GM23338 (cell line): ENCODE measurements at regions not wholly inside any gene's neighbourhood (a gene's known extent, or its start where the extent isn't known, plus 50 kb on each side); places are given as distances from the start of the nearest gene placed in this dataset.

Experiments used
- ATAC-seq: fragments of 200-7000 bp; cut with Tn5 transposase; 3 replicates; pipeline ENCODE4 v1.9.1; 2020
- DNase-seq: peaks from one replicate; pipeline ENCODE4 v3.0.0-alpha.2; 2015; ENCODE audit warnings: low spot score
- H2AFZ ChIP-seq: fragments of 200-600 bp; sonication (generic); 2 replicates; pipeline ENCODE4 v1.8.0; 2016; ENCODE audit warnings: antibody characterized with exemption, mild to moderate bottlenecking, moderate library complexity
- H3F3A ChIP-seq: fragments of 200-600 bp; sonication (generic); replicated peaks from 2 replicates; pipeline ENCODE4 v1.8.0; 2017; ENCODE audit warnings: antibody characterized with exemption, mixed run types, low read depth
- H3K27ac ChIP-seq: fragments of 200-600 bp; sonication (generic); 2 replicates; pipeline ENCODE4 v1.6.1; 2016; ENCODE audit warnings: low read depth
- H3K27me3 ChIP-seq: fragments of 200-600 bp; sonication (generic); 2 replicates; pipeline ENCODE4 v1.8.0; 2016; ENCODE audit warnings: mild to moderate bottlenecking, mixed run types, moderate library complexity; ENCODE audit not compliant: insufficient read depth
- H3K36me3 ChIP-seq: fragments of 200-600 bp; sonication (generic); 2 replicates; pipeline ENCODE4 v1.8.0; 2016; ENCODE audit warnings: mild to moderate bottlenecking; ENCODE audit not compliant: insufficient read depth
- H3K4me1 ChIP-seq: fragments of 200-600 bp; sonication (generic); 2 replicates; pipeline ENCODE4 v1.8.0; 2016; ENCODE audit warnings: mild to moderate bottlenecking, moderate library complexity; ENCODE audit not compliant: insufficient read depth
- H3K4me2 ChIP-seq: fragments of 200-600 bp; sonication (generic); 2 replicates; pipeline ENCODE4 v1.7.1; 2017; ENCODE audit warnings: mixed run types
- H3K4me3 ChIP-seq: fragments of 200-600 bp; sonication (generic); 2 replicates; pipeline ENCODE4 v1.6.1; 2016; ENCODE audit warnings: mixed run types
- H3K79me2 ChIP-seq: fragments of 200-600 bp; sonication (generic); replicated peaks from 2 replicates; pipeline ENCODE4 v1.8.0; 2017; ENCODE audit warnings: mild to moderate bottlenecking; ENCODE audit not compliant: insufficient read depth
- H3K9me2 ChIP-seq: fragments of 200-600 bp; sonication (generic); 2 replicates; pipeline ENCODE4 v1.8.0; 2017; ENCODE audit not compliant: insufficient read depth
- H4K20me1 ChIP-seq: fragments of 200-600 bp; sonication (generic); replicated peaks from 2 replicates; pipeline ENCODE4 v1.8.0; 2017; ENCODE audit warnings: mild to moderate bottlenecking; ENCODE audit not compliant: insufficient read depth
- H3K27ac Mint-ChIP-seq: 2 replicates; pipeline ENCODE4 v1.8.0; 2020; ENCODE audit warnings: inconsistent platforms, mild to moderate bottlenecking, moderate library complexity, mixed read lengths
- H3K27me3 Mint-ChIP-seq: 3 replicates; pipeline ENCODE4 v1.8.0; 2022; ENCODE audit warnings: low read depth, mild to moderate bottlenecking, moderate library complexity, mixed read lengths, inconsistent platforms; ENCODE audit not compliant: insufficient read depth, poor library complexity
- H3K36me3 Mint-ChIP-seq: 3 replicates; pipeline ENCODE4 v1.8.0; 2021; ENCODE audit warnings: low read depth, mild to moderate bottlenecking, inconsistent platforms, moderate library complexity, mixed read lengths
- H3K4me1 Mint-ChIP-seq: 3 replicates; pipeline ENCODE4 v1.8.0; 2020; ENCODE audit warnings: mild to moderate bottlenecking, inconsistent platforms, mixed read lengths
- H3K4me3 Mint-ChIP-seq: 3 replicates; pipeline ENCODE4 v1.8.0; 2021; ENCODE audit warnings: moderate library complexity, mild to moderate bottlenecking, inconsistent platforms, mixed read lengths
- H3K9me3 Mint-ChIP-seq: 3 replicates; pipeline ENCODE4 v1.8.0; 2020; ENCODE audit warnings: moderate library complexity, mild to moderate bottlenecking, inconsistent platforms, mixed read lengths
- ETS1 ChIP-seq: IDR thresholded peaks from 2 replicates; pipeline ENCODE4 v1.6.1; 2016; ENCODE audit warnings: antibody characterized with exemption
- EZH2 ChIP-seq: fragments of 200-600 bp; sonication (generic); IDR thresholded peaks from one replicate; pipeline ENCODE4 v1.8.0; 2017; ENCODE audit warnings: antibody characterized with exemption, mild to moderate bottlenecking, low read depth; ENCODE audit not compliant: unreplicated experiment
- JUNB ChIP-seq: IDR thresholded peaks from one replicate; pipeline ENCODE4 v1.6.1; 2016; ENCODE audit warnings: antibody characterized with exemption; ENCODE audit not compliant: unreplicated experiment
- NANOG ChIP-seq: IDR thresholded peaks from 2 replicates; pipeline ENCODE4 v1.6.1; 2016; ENCODE audit warnings: antibody characterized with exemption, borderline replicate concordance
- REST ChIP-seq: IDR thresholded peaks from one replicate; pipeline ENCODE4 v1.6.1; 2018; ENCODE audit warnings: antibody characterized with exemption; ENCODE audit not compliant: unreplicated experiment
- STAT1 ChIP-seq: IDR thresholded peaks from one replicate; pipeline ENCODE4 v1.6.1; 2016; ENCODE audit warnings: antibody characterized with exemption; ENCODE audit not compliant: unreplicated experiment
- ZNF114 ChIP-seq: fragments of 250-450 bp; sonication (Bioruptor Pico); IDR thresholded peaks from 2 replicates; pipeline ENCODE4 v1.5.0; 2020; ENCODE audit warnings: mild to moderate bottlenecking, moderate library complexity
- ZNF331 ChIP-seq: fragments of 250-450 bp; sonication (Bioruptor Pico); IDR thresholded peaks from 2 replicates; pipeline ENCODE4 v1.5.0; 2020; ENCODE audit warnings: low read depth, mild to moderate bottlenecking, moderate library complexity
- ZNF462 ChIP-seq: fragments of 250-450 bp; sonication (Bioruptor Pico); IDR thresholded peaks from 2 replicates; pipeline ENCODE4 v1.5.0; 2020; ENCODE audit warnings: mild to moderate bottlenecking, moderate library complexity

- no peak overlapping the region for H3K4me3 Mint-ChIP-seq
- Histone ChIP-seq H2AFZ (no peak overlapping the region), H3K36me3 (no peaks in the 10 kb centered on the region), H3K9me2 (peaks cover 13% of the 10 kb centered on the region), H3K4me2 (no peak overlapping the region), H3K4me3 (no peak overlapping the region), H4K20me1 (no peaks in the 10 kb centered on the region), H3K27ac (no peak overlapping the region), H3K27me3 (no peaks in the 10 kb centered on the region), H3K4me1 (no peaks in the 10 kb centered on the region), H3K79me2 (no peaks in the 10 kb centered on the region), H3F3A (no peaks in the 10 kb centered on the region)
- DNase-seq: no peak
- peaks cover 45% of the 10 kb centered on the region for H3K9me3 Mint-ChIP-seq
- H3K27ac Mint-ChIP-seq: no peak overlapping the region
- TF ChIP-seq STAT1 (no peak), ZNF331 (CRISPR knock-in tag) (no peak), JUNB (no peak), REST (no peak), ZNF114 (CRISPR knock-in tag) (no peak), EZH2 (no peak), ETS1 (no peak)
- ATAC-seq: no peak
- no peaks in the 10 kb centered on the region for H3K27me3 Mint-ChIP-seq
- H3K36me3 Mint-ChIP-seq: no peaks in the 10 kb centered on the region
- H3K4me1 Mint-ChIP-seq: no peaks in the 10 kb centered on the region
Measured at GRCh38 chr15:46452297-46452820, 817.5 kb downstream of the SQOR start.

GRCh38 chr15:46456456-46456855, 821.6 kb downstream of the SQOR start:
- H3F3A ChIP-seq: no peaks in the 10 kb centered on the region
- no peaks in the 10 kb centered on the region for H4K20me1 ChIP-seq
- Mint-ChIP-seq H3K27me3 (no peaks in the 10 kb centered on the region), H3K4me1 (peaks cover 2% of the 10 kb centered on the region; the same call in 1 of the 3 replicates), H3K36me3 (no peaks in the 10 kb centered on the region), H3K4me3 (no peak overlapping the region), H3K27ac (no peak overlapping the region), H3K9me3 (peaks cover 44% of the 10 kb centered on the region)
- no peaks in the 10 kb centered on the region for H3K36me3 ChIP-seq
- H3K27ac ChIP-seq: no peak overlapping the region
- H3K4me1 ChIP-seq: peaks cover 8% of the 10 kb centered on the region; the same call in 1 of the 2 replicates
- H2AFZ ChIP-seq: peak overlapping the region; percentile 69; the same call in 1 of the 2 replicates
- H3K27me3 ChIP-seq: no peaks in the 10 kb centered on the region
- no peak overlapping the region for H3K4me2 ChIP-seq
- H3K79me2 ChIP-seq: no peaks in the 10 kb centered on the region
- H3K4me3 ChIP-seq: no peak overlapping the region
- peaks cover 13% of the 10 kb centered on the region for H3K9me2 ChIP-seq
- DNase-seq (no peak), ATAC-seq (no peak)
- TF ChIP-seq ETS1 (no peak), STAT1 (no peak), JUNB (no peak), ZNF331 (CRISPR knock-in tag) (no peak), NANOG (no peak), ZNF114 (CRISPR knock-in tag) (no peak), ZNF462 (no peak)
